GM12891 (cell line): ENCODE measurements at regions not wholly inside any gene's neighbourhood (a gene's known extent, or its start where the extent isn't known, plus 50 kb on each side); places are given as distances from the start of the nearest gene placed in this dataset.

ENCODE experiments used
- POLR2A ChIP-seq: IDR thresholded peaks from 2 replicates; pipeline ENCODE4 v1.6.1; 2011; ENCODE audit warnings: low read depth, low read length, control low read depth
- POLR2AphosphoS5 ChIP-seq: IDR thresholded peaks from 2 replicates; pipeline ENCODE4 v1.6.1; 2011; ENCODE audit warnings: low read depth, low read length, control low read depth

DNA sequence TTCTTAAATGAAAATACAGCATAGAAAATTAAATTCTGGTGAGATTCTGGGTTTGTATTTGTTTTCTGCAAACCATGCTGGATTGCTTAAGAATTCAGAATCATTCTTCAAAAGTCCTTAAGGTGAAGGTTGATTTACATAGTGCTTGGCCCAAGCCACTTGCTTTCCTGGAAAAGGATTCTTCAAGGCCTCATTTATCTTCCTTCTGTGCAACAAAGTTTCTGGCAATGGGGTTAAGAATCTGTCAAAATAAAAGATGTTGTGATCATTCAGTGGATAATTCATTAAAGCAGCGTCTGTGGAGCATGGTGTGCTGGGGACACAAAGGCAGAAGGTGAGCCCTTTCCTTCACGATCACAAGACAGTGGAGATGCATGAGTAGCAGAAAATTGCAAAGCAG, 351.9 kb downstream of the GALR1 start:
- TF ChIP-seq POLR2A, result no peak
- TF ChIP-seq POLR2AphosphoS5, result no peak
